C4-2B (cell line): ENCODE measurements at regions not wholly inside any gene's neighbourhood (a gene's known extent, or its start where the extent isn't known, plus 50 kb on each side); places are given as distances from the start of the nearest gene placed in this dataset.

Experiments used
- H3K27ac ChIP-seq: fragments of 450-650 bp; 2 replicates; pipeline ENCODE4 v1.5.1; 2017
- ZFX ChIP-seq: fragments of 450-650 bp; IDR thresholded peaks from 2 replicates; pipeline ENCODE4 v1.6.1; 2017
- TF ChIP-seq, protein P1 (sequence below): fragments of 450-650 bp; conservative IDR thresholded peaks from 2 replicates; pipeline ENCODE4 v1.5.1; 2017; ENCODE audit warnings: mild to moderate bottlenecking

DNA sequence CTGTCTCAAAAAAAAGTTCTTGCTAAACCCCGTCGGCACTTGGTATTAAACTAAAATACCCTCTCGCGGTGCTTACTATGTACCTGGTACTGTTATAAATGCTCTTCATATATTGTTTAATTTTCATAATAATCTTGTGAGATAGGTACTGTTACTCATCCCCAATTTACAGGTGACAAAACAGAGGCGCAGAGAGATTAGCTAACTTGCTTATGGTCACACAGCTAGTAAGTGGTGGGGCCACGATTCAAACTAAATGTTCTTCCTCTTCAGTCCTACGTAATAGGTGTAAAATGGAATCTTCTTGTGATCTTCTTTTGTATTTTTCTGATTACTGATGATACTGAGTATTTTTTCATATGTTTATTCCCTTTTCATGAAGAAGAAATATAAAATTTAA, 51.3 kb downstream of the TET3 start:
- no peak overlapping the region for H3K27ac ChIP-seq
- TF ChIP-seq, protein P1, sequence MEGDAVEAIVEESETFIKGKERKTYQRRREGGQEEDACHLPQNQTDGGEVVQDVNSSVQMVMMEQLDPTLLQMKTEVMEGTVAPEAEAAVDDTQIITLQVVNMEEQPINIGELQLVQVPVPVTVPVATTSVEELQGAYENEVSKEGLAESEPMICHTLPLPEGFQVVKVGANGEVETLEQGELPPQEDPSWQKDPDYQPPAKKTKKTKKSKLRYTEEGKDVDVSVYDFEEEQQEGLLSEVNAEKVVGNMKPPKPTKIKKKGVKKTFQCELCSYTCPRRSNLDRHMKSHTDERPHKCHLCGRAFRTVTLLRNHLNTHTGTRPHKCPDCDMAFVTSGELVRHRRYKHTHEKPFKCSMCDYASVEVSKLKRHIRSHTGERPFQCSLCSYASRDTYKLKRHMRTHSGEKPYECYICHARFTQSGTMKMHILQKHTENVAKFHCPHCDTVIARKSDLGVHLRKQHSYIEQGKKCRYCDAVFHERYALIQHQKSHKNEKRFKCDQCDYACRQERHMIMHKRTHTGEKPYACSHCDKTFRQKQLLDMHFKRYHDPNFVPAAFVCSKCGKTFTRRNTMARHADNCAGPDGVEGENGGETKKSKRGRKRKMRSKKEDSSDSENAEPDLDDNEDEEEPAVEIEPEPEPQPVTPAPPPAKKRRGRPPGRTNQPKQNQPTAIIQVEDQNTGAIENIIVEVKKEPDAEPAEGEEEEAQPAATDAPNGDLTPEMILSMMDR, result no peak
- TF ChIP-seq ZFX, result no peak

DNA sequence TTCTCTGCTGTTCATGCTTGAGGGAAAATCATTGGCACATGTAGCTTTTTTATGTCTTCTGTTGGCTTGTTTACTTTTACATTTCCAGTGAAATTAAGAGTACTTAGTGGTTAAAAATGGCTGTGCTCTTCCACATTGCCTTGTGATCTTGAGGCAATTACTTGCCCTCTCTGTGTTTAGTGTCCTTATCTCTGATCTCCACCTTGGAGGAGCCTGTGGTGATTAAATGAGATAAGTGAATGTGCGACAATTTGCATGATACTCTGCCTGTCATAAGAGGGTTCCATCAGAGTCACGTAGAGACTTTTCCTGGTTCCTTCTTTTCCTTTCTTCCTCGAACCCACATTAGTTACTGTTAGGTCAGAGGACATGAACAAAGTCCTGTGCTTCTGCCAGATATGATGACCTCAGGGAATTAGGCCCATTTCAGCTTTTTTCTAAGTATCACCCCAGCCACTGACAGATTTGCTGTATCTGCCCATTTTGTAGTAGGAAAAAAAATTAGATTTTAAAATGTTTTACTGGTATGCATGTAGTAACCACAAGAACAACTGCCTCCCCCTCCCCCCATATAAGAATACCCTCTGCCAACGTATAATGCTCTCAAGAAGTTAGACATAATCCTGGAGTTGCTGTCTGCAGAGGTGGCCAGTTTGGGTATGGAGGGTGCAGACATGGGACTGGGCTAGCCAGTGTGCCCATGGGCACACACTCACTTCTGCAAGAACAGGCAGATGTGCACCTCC, 51.9 kb downstream of the TET3 start:
- TF ChIP-seq, protein P1, result no peak
- no peak for TF ChIP-seq ZFX
- no peak overlapping the region for H3K27ac ChIP-seq

DNA sequence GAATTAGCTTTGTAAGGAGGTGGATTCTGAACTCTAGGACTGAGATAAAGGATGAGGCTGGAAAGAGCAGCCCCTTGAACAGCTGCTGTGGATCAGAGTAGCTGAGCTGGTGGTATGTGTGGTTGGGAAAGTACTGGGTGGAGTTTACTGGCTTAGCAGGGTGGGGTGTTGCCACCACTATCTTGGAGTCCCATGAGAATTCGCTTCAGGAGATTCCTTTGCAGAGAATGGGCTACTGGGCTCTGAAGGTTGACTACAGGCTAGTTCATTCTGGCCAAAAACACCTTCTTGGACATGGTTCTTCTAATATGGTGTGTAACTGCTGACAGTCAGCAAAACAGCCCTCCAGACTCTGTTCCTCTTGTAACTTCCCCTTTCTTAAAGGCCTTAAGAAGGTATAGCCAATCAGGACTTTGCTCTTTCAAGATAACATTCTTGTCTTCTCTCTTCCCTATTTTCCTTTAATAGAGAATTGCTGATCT, 52.7 kb downstream of the TET3 start:
- H3K27ac ChIP-seq, result no peak overlapping the region
- TF ChIP-seq ZFX, result no peak
- TF ChIP-seq, protein P1, result no peak

DNA sequence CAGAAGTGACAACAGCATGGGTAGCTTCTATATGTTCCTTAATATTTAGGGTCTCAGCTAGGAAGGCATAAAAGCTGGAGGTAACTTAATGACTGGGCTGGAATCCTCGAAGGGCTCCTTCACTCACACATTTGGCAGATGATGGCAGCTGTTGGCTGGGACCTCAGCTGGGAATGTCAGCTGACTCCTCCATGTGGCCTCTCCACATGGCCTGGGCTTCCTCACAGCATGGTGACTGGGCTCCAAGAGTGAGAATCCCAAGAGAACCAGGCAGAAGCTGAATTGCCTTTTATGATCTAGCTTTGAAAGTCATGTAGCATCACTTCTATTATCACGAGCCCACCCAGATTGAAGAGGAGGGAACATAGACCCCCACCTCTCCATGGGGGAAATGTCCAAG, 54.9 kb downstream of the TET3 start:
- no peak overlapping the region for H3K27ac ChIP-seq
- TF ChIP-seq ZFX, result no peak
- TF ChIP-seq, protein P1, result no peak

DNA sequence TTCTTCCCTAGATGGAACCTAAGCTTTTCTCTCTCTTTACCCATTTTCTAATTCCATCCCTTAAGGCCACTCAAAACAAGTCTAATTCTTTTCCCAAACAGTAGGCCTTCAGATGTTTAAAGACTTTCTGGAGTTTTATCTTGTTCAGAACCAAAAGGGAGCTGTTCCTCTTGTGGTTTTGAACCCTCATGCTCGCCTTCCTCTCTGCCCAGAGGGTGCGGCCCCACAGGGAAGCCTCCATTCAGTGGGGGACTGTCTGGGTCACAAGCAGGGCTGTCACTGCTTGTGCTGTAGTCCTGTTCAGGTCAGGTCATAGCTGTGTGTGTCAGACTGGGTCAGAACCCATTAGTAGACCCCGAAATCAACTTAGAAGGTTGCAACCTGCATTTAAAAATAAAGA, 56.5 kb downstream of the TET3 start:
- TF ChIP-seq ZFX, result no peak
- TF ChIP-seq, protein P1, result no peak
- H3K27ac ChIP-seq, result no peak overlapping the region

DNA sequence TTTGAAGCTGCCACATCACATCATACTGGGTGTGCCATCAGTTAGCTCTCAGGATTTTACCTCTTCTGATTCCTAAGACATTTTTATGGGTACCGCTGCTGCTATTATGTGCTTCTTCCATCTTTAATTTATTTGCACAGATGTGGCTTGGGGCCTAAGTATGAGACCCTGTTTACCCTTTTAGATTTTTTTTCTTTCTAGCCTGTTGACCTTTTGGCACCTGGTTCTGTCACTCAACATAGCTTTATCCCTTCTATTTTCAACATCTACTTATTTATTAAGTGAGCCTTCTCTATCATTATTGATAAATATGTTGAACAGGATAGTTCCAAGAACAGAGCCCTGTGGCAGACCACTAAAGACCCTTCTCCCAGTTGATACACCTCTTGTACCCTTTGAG, 57.0 kb downstream of the TET3 start:
- H3K27ac ChIP-seq, result no peak overlapping the region
- TF ChIP-seq ZFX, result no peak
- TF ChIP-seq, protein P1, result no peak

DNA sequence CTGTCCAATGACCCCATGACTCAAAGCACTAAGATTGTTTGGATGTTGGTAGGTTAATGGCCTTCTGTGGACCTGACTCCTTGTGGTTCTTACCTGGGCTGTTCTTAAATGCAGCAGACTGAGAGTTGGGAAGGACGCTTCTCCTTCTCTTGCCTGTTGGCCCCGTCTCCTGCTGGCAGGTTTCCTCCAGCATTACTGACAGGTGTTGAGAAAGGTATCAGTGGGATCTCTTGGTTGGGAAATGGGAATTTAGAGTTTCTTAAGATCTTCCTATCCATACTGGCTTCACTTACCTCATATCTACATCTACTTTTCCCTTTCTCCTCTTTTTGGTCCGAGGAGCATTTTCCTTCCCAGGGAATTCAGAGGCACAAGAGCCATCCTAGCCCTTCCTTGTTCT, 57.9 kb downstream of the TET3 start:
- TF ChIP-seq, protein P1, result no peak
- TF ChIP-seq ZFX, result no peak

More for the DNA sequence above, 57.9 kb downstream of the TET3 start:
- no peak overlapping the region for H3K27ac ChIP-seq
